Neural cell (in vitro differentiated cells): ENCODE measurements at regions not wholly inside any gene's neighbourhood (a gene's known extent, or its start where the extent isn't known, plus 50 kb on each side); places are given as distances from the start of the nearest gene placed in this dataset.

Source experiments
- H2AFZ ChIP-seq: fragments of 200-600, 300-800 bp; sonication (generic), shearing (Covaris generic); 2 replicates; pipeline ENCODE4 v1.6.0; 2014; ENCODE audit warnings: low read depth, mild to moderate bottlenecking, antibody characterized with exemption, low read length, moderate library complexity
- H3F3A ChIP-seq: fragments of 200-600 bp; shearing (Covaris generic); 2 replicates; pipeline ENCODE4 v1.6.1; 2016; ENCODE audit warnings: mild to moderate bottlenecking, moderate library complexity, mixed read lengths, antibody characterized with exemption, low read length; ENCODE audit not compliant: insufficient read depth, poor library complexity, severe bottlenecking
- H3K27ac ChIP-seq: fragments of 200-600, 300-800 bp; sonication (generic), shearing (Covaris generic); 2 replicates; pipeline ENCODE4 v1.5.1; 2014; ENCODE audit warnings: mild to moderate bottlenecking, low read length, moderate library complexity
- H3K27me3 ChIP-seq: fragments of 300-800, 200-600 bp; sonication (generic), shearing (Covaris generic); 2 replicates; pipeline ENCODE4 v1.6.0; 2014; ENCODE audit warnings: mild to moderate bottlenecking, low read depth, low read length, moderate library complexity; ENCODE audit not compliant: insufficient read depth
- H3K36me3 ChIP-seq: fragments of 300-800, 200-600 bp; sonication (generic), shearing (Covaris generic); 2 replicates; pipeline ENCODE4 v1.5.1; 2014; ENCODE audit warnings: mild to moderate bottlenecking, antibody characterized with exemption, low read length, moderate library complexity; ENCODE audit not compliant: insufficient read depth
- H3K4me2 ChIP-seq: fragments of 300-800, 200-600 bp; sonication (generic), shearing (Covaris generic); 2 replicates; pipeline ENCODE4 v1.6.0; 2014; ENCODE audit warnings: mild to moderate bottlenecking, low read length
- H3K4me3 ChIP-seq: fragments of 300-800, 200-600 bp; sonication (generic), shearing (Covaris generic); 2 replicates; pipeline ENCODE4 v1.5.1; 2014; ENCODE audit warnings: mild to moderate bottlenecking, low read length, moderate library complexity
- H3K79me2 ChIP-seq: fragments of 200-600 bp; shearing (Covaris generic); replicated peaks from 2 replicates; pipeline ENCODE4 v1.6.0; 2014; ENCODE audit warnings: mild to moderate bottlenecking, low read length, moderate library complexity; ENCODE audit not compliant: insufficient read depth
- H3K9ac ChIP-seq: fragments of 300-800, 200-600 bp; sonication (generic), shearing (Covaris generic); 2 replicates; pipeline ENCODE4 v1.6.1; 2016; ENCODE audit warnings: mild to moderate bottlenecking, low read length, mixed read lengths
- H3K9me2 ChIP-seq: fragments of 200-600 bp; shearing (Covaris generic); 2 replicates; pipeline ENCODE4 v1.6.1; 2016; ENCODE audit warnings: mild to moderate bottlenecking, low read length, mixed read lengths; ENCODE audit not compliant: insufficient read depth
- H3K9me3 ChIP-seq: fragments of 200-600, 300-800 bp; sonication (generic), shearing (Covaris generic); 2 replicates; pipeline ENCODE4 v1.6.1; 2016; ENCODE audit warnings: mild to moderate bottlenecking, mixed run types, low read length, moderate library complexity, mixed read lengths
- H4K20me1 ChIP-seq: fragments of 200-600 bp; shearing (Covaris generic); 2 replicates; pipeline ENCODE4 v1.6.1; 2016; ENCODE audit warnings: mild to moderate bottlenecking, mixed run types; ENCODE audit not compliant: insufficient read depth
- EP300 ChIP-seq: fragments of 450-650 bp; conservative IDR thresholded peaks from 2 replicates; pipeline ENCODE4 v1.6.1; 2014; ENCODE audit warnings: antibody characterized with exemption, mild to moderate bottlenecking, moderate library complexity; ENCODE audit not compliant: poor library complexity, severe bottlenecking
- EZH2 ChIP-seq: fragments of 200-600, 300-800 bp; shearing (Covaris generic), sonication (generic); IDR thresholded peaks from 2 replicates; pipeline ENCODE4 v1.6.1; 2014; ENCODE audit warnings: antibody characterized with exemption, low read length, borderline replicate concordance, mild to moderate bottlenecking; ENCODE audit not compliant: insufficient read depth, poor library complexity, severe bottlenecking
- MXI1 ChIP-seq: fragments of 450-650 bp; conservative IDR thresholded peaks from 2 replicates; pipeline ENCODE4 v1.6.1; 2014; ENCODE audit warnings: antibody characterized with exemption, mild to moderate bottlenecking; ENCODE audit not compliant: poor library complexity, severe bottlenecking
- POLR2AphosphoS5 ChIP-seq: IDR thresholded peaks from 2 replicates; pipeline ENCODE4 v1.6.1; 2012
- RAD21 ChIP-seq: fragments of 450-650 bp; conservative IDR thresholded peaks from 2 replicates; pipeline ENCODE4 v1.6.1; 2014; ENCODE audit warnings: antibody characterized with exemption, mild to moderate bottlenecking, moderate library complexity
- SMC3 ChIP-seq: fragments of 450-650 bp; conservative IDR thresholded peaks from 2 replicates; pipeline ENCODE4 v1.6.1; 2014; ENCODE audit warnings: antibody characterized with exemption, mild to moderate bottlenecking, moderate library complexity; ENCODE audit not compliant: poor library complexity
- TAF1 ChIP-seq: IDR thresholded peaks from 2 replicates; pipeline ENCODE4 v1.6.1; 2012; ENCODE audit warnings: low read depth
- TF ChIP-seq, protein P1 (sequence below): IDR thresholded peaks from 2 replicates; pipeline ENCODE4 v1.6.1; 2012; ENCODE audit warnings: borderline replicate concordance
- TF ChIP-seq, protein P2 (sequence below): fragments of 450-650 bp; IDR thresholded peaks from 2 replicates; pipeline ENCODE4 v1.5.1; 2014; ENCODE audit warnings: antibody characterized with exemption, mild to moderate bottlenecking, moderate library complexity; ENCODE audit not compliant: poor library complexity, severe bottlenecking

DNA sequence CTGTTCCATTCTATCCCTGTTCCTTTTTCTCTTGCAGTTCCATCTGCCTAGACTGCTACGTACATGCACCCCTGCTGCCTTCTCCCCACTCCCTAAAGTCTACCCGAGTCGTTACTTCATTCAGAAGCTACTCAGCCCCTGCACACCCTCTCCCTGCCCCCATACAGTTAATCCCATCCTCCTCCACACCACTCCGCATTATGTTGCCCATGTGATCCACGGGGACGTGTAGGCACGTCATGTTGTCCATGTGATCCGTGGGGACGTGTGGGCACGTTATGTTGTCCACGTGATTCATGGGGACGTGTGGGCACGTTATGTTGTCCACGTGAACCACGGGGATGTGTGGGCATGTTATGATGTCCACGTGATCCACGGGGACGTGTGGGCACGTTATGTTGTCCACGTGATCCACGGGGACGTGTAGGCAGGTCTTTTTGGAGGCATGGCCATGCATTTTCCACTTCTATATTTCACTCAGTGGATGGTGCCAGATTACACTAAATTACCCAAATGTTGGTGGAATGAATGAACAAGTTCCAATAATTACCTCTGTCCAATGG is 299.5 kb downstream of the DCDC2C start:
- Histone ChIP-seq H3K9me2 (no peaks in the 10 kb centered on the region), H3K27ac (no peak overlapping the region), H3K9ac (no peak overlapping the region), H4K20me1 (no peaks in the 10 kb centered on the region), H3F3A (no peaks in the 10 kb centered on the region), H3K4me3 (no peak overlapping the region), H2AFZ (no peak overlapping the region), H3K27me3 (no peaks in the 10 kb centered on the region), H3K4me2 (no peak overlapping the region), H3K36me3 (no peaks in the 10 kb centered on the region), H3K79me2 (no peaks in the 10 kb centered on the region), H3K9me3 (no peaks in the 10 kb centered on the region)
- no peak for TF ChIP-seq EZH2
- TF ChIP-seq SMC3, result no peak
- TF ChIP-seq, protein P1, sequence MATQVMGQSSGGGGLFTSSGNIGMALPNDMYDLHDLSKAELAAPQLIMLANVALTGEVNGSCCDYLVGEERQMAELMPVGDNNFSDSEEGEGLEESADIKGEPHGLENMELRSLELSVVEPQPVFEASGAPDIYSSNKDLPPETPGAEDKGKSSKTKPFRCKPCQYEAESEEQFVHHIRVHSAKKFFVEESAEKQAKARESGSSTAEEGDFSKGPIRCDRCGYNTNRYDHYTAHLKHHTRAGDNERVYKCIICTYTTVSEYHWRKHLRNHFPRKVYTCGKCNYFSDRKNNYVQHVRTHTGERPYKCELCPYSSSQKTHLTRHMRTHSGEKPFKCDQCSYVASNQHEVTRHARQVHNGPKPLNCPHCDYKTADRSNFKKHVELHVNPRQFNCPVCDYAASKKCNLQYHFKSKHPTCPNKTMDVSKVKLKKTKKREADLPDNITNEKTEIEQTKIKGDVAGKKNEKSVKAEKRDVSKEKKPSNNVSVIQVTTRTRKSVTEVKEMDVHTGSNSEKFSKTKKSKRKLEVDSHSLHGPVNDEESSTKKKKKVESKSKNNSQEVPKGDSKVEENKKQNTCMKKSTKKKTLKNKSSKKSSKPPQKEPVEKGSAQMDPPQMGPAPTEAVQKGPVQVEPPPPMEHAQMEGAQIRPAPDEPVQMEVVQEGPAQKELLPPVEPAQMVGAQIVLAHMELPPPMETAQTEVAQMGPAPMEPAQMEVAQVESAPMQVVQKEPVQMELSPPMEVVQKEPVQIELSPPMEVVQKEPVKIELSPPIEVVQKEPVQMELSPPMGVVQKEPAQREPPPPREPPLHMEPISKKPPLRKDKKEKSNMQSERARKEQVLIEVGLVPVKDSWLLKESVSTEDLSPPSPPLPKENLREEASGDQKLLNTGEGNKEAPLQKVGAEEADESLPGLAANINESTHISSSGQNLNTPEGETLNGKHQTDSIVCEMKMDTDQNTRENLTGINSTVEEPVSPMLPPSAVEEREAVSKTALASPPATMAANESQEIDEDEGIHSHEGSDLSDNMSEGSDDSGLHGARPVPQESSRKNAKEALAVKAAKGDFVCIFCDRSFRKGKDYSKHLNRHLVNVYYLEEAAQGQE, result no peak
- TF ChIP-seq, protein P2, sequence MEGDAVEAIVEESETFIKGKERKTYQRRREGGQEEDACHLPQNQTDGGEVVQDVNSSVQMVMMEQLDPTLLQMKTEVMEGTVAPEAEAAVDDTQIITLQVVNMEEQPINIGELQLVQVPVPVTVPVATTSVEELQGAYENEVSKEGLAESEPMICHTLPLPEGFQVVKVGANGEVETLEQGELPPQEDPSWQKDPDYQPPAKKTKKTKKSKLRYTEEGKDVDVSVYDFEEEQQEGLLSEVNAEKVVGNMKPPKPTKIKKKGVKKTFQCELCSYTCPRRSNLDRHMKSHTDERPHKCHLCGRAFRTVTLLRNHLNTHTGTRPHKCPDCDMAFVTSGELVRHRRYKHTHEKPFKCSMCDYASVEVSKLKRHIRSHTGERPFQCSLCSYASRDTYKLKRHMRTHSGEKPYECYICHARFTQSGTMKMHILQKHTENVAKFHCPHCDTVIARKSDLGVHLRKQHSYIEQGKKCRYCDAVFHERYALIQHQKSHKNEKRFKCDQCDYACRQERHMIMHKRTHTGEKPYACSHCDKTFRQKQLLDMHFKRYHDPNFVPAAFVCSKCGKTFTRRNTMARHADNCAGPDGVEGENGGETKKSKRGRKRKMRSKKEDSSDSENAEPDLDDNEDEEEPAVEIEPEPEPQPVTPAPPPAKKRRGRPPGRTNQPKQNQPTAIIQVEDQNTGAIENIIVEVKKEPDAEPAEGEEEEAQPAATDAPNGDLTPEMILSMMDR, result no peak
- TF ChIP-seq EP300, result no peak
- no peak for TF ChIP-seq TAF1

DNA sequence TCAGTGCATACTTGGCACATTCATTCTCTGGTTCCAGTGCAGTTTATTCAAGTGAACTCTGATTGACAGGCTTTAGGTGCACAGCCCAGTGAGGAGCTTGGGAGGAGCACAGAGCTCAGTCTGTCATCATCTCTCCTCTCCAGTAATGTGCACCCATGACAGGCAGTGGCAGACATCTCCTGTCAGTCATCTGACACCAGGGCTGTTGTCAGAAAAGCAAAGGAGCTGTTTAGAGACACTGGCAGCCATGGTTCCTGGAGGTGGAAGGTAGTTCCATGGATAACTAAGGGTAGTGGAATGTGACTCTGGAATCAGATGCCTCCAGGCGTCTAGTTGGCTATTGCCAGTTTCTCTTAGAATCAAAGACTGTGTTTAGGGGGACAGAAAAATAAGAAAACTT is 308.8 kb downstream of the DCDC2C start:
- no peaks in the 10 kb centered on the region for H3K27me3 ChIP-seq
- no peaks in the 10 kb centered on the region for H3F3A ChIP-seq
- no peak overlapping the region for H3K4me2 ChIP-seq
- TF ChIP-seq EP300, result peak; percentile 98
- peak; percentile 92 for TF ChIP-seq POLR2AphosphoS5
- no peak for TF ChIP-seq SMC3
- H2AFZ ChIP-seq, result no peak overlapping the region
- H3K4me3 ChIP-seq, result no peak overlapping the region
- H3K9ac ChIP-seq, result no peak overlapping the region
- H3K9me2 ChIP-seq, result no peaks in the 10 kb centered on the region
- no peaks in the 10 kb centered on the region for H3K36me3 ChIP-seq
- H4K20me1 ChIP-seq, result no peaks in the 10 kb centered on the region
- H3K9me3 ChIP-seq, result no peaks in the 10 kb centered on the region
- H3K79me2 ChIP-seq, result no peaks in the 10 kb centered on the region
- no peak overlapping the region for H3K27ac ChIP-seq

DNA sequence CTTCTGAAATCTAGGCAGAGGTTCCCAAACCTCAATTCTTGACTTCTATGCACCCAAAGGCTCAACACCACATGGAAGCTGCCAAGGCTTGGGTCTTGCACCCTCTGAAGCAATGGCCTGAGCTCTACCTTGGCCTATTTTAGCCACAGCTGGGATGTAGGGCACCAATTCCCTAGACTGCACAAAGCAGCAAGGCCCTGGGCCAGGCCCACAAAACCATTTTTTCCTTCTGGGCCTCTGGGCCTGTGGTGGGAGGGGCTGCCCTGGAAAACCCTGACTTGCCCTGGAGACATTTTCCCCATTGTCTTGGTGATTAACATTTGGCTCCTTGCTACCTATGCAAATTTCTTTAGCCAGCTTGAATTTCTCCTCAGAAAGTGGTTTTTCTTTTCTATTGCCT is 315.2 kb downstream of the DCDC2C start:
- Histone ChIP-seq H3K79me2 (no peaks in the 10 kb centered on the region), H4K20me1 (no peaks in the 10 kb centered on the region), H3K27me3 (no peaks in the 10 kb centered on the region), H3K36me3 (no peaks in the 10 kb centered on the region), H3K9ac (no peak overlapping the region), H3K4me3 (no peak overlapping the region), H3K27ac (no peak overlapping the region), H2AFZ (no peak overlapping the region), H3K4me2 (no peak overlapping the region), H3K9me2 (no peaks in the 10 kb centered on the region), H3K9me3 (no peaks in the 10 kb centered on the region), H3F3A (no peaks in the 10 kb centered on the region)
- TF ChIP-seq, protein P1, result no peak
- TF ChIP-seq, protein P2, result no peak
- no peak for TF ChIP-seq MXI1
- TF ChIP-seq RAD21, result no peak
- TF ChIP-seq SMC3, result no peak
- no peak for TF ChIP-seq TAF1
- no peak for TF ChIP-seq POLR2AphosphoS5
- TF ChIP-seq EP300, result no peak
- TF ChIP-seq EZH2, result no peak
